Endothelial cell of umbilical vein (primary cell): ENCODE measurements at regions not wholly inside any gene's neighbourhood (a gene's known extent, or its start where the extent isn't known, plus 50 kb on each side); places are given as distances from the start of the nearest gene placed in this dataset.

Experiments used
- BruUV-seq: library from RNA; stranded (reverse); fragments of 400-500 nt; replicated peaks from 2 replicates; lab custom pipeline; 2021; lab: Mats Ljungman, UMichigan
- CTCF ChIA-PET: fragments of 300-600, 350-600 bp; sonication (Branson Sonifier 250); formaldehyde crosslinking; loops from one replicate; lab custom pipeline; 2021; ENCODE audit warnings: antibody characterized with exemption, inconsistent platforms; lab: Charles Lee
- POLR2A ChIA-PET: fragments of 300-600, 350-600 bp; sonication (Branson Sonifier 250); formaldehyde crosslinking; loops from one replicate; lab custom pipeline; 2021; ENCODE audit warnings: antibody characterized with exemption, inconsistent platforms; lab: Charles Lee
- DNase-seq: peaks from one replicate; pipeline ENCODE4 v3.0.0-alpha.2; 2011; ENCODE audit warnings: low read depth, low spot score
- FAIRE-seq: peaks from 2 replicates; lab custom pipeline; 2011; peaks lifted over from hg19 to GRCh38; lab: Jason Lieb, UNC
- H2AFZ ChIP-seq: 2 replicates; pipeline ENCODE4 v1.6.0; 2012; ENCODE audit warnings: low read depth, low read length, control low read depth, inconsistent platforms
- H3K27ac ChIP-seq: 2 replicates; pipeline ENCODE4 v1.5.1; 2011; ENCODE audit warnings: low read depth, mild to moderate bottlenecking, control low read depth, low read length, moderate library complexity; ENCODE audit not compliant: insufficient read depth
- H3K27me3 ChIP-seq, 2 experiments: 2 replicates each; pipeline versions ENCODE4 v1.6.0 to v1.6.1; 2011; ENCODE audit warnings: low read length in 2 of 2, mixed read lengths in 1 of 2; ENCODE audit not compliant: control insufficient read depth in 2 of 2, insufficient read depth in 2 of 2
- H3K36me3 ChIP-seq, 2 experiments: 2 replicates in 1 of 2; 3 replicates in 1 of 2; pipeline ENCODE4 v1.5.1; 2011; ENCODE audit warnings: low read length in 2 of 2, mild to moderate bottlenecking in 1 of 2, moderate library complexity in 1 of 2; ENCODE audit not compliant: control insufficient read depth in 2 of 2, insufficient read depth in 2 of 2; ENCODE audit errors: extremely low read depth in 1 of 2
- H3K4me1 ChIP-seq: 3 replicates; pipeline ENCODE4 v1.5.1; 2011; ENCODE audit warnings: mild to moderate bottlenecking, low read length; ENCODE audit not compliant: control insufficient read depth, insufficient read depth; ENCODE audit errors: extremely low read depth
- H3K4me2 ChIP-seq: 2 replicates; pipeline ENCODE4 v1.6.1; 2011; ENCODE audit warnings: low read length, control low read depth, mixed read lengths; ENCODE audit not compliant: insufficient read depth
- H3K4me3 ChIP-seq, 3 experiments: fragments of 200-600 bp in 1 of 3; sonication (generic), shearing (Covaris generic) in 1 of 3; replicated peaks in 1 of 3; 2 replicates each; pipeline ENCODE4 v1.5.1; 2011 to 2016; ENCODE audit warnings: control low read depth in 3 of 3, low read length in 3 of 3, mild to moderate bottlenecking in 2 of 3, inconsistent platforms in 1 of 3, low read depth in 1 of 3, moderate library complexity in 1 of 3; ENCODE audit not compliant: insufficient read depth in 1 of 3
- H3K79me2 ChIP-seq: 2 replicates; pipeline ENCODE4 v1.6.0; 2012; ENCODE audit warnings: low read length, inconsistent platforms; ENCODE audit not compliant: control insufficient read depth, insufficient read depth
- H3K9ac ChIP-seq: replicated peaks from 2 replicates; pipeline ENCODE3; 2011; ENCODE audit warnings: low read length, control low read depth; ENCODE audit not compliant: insufficient read depth; ENCODE audit errors: extremely low read depth
- H3K9me1 ChIP-seq: replicated peaks from 3 replicates; pipeline ENCODE4 v1.6.0; 2011; ENCODE audit warnings: mild to moderate bottlenecking, low read length; ENCODE audit not compliant: control insufficient read depth, insufficient read depth; ENCODE audit errors: extremely low read depth
- H3K9me3 ChIP-seq: replicated peaks from 2 replicates; pipeline ENCODE4 v1.5.1; 2012; ENCODE audit warnings: low read length, inconsistent platforms; ENCODE audit not compliant: control insufficient read depth, insufficient read depth
- H4K20me1 ChIP-seq: replicated peaks from 2 replicates; pipeline ENCODE3; 2011; ENCODE audit warnings: mild to moderate bottlenecking, low read length; ENCODE audit not compliant: control insufficient read depth, insufficient read depth; ENCODE audit errors: extremely low read depth
- EZH2 ChIP-seq: IDR thresholded peaks from 2 replicates; pipeline ENCODE4 v1.6.1; 2012; ENCODE audit warnings: borderline replicate concordance, low read depth, mild to moderate bottlenecking, moderate library complexity, low read length, inconsistent platforms; ENCODE audit not compliant: severe bottlenecking
- FOS ChIP-seq: IDR thresholded peaks from 2 replicates; pipeline ENCODE4 v1.6.1; 2011; ENCODE audit warnings: mild to moderate bottlenecking, low read length, moderate library complexity, borderline replicate concordance; ENCODE audit not compliant: insufficient read depth
- GATA2 ChIP-seq: IDR thresholded peaks from 2 replicates; pipeline ENCODE4 v1.7.0; 2011; ENCODE audit warnings: low read depth, mild to moderate bottlenecking, moderate library complexity, mixed read lengths, low read length; ENCODE audit not compliant: insufficient read length, insufficient read depth
- MYC ChIP-seq: IDR thresholded peaks from one replicate; pipeline ENCODE4 v1.6.1; 2011; ENCODE audit warnings: mild to moderate bottlenecking, low read depth, low read length
- POLR2A ChIP-seq: IDR thresholded peaks from 2 replicates; pipeline ENCODE4 v1.6.1; 2012; ENCODE audit warnings: low read depth, mild to moderate bottlenecking, control low read depth, low read length
- POLR2AphosphoS5 ChIP-seq: IDR thresholded peaks from 2 replicates; pipeline ENCODE4 v1.6.1; 2012; ENCODE audit warnings: low read depth, mild to moderate bottlenecking, control low read depth, low read length, moderate library complexity; ENCODE audit not compliant: insufficient read depth
- dilution Hi-C: fragments of 300-500 bp; cut with MboI; formaldehyde crosslinking; loops from one replicate; pipeline ENCODE4 v1.15.0; 2019; ENCODE audit warnings: low sequenced_read_pairs; ENCODE audit not compliant: extremely low pct_ligation_motif_present
- intact Hi-C: fragments of 100-400 bp; cut with micrococcal nuclease; formaldehyde crosslinking; loops from one replicate; pipeline ENCODE4 v1.10.0; 2022
- TF ChIP-seq, protein P1 (sequence below), 2 donors: IDR thresholded peaks; 1 replicate in 1 of 2; 2 replicates in 1 of 2; pipeline ENCODE4 v1.5.1; 2011; ENCODE audit warnings: low read length in 2 of 2, mild to moderate bottlenecking in 2 of 2, moderate library complexity in 2 of 2, control low read depth in 1 of 2, inconsistent platforms in 1 of 2, low read depth in 1 of 2; ENCODE audit not compliant: insufficient read depth in 1 of 2; ENCODE audit errors: extremely low read depth in 1 of 2

DNA sequence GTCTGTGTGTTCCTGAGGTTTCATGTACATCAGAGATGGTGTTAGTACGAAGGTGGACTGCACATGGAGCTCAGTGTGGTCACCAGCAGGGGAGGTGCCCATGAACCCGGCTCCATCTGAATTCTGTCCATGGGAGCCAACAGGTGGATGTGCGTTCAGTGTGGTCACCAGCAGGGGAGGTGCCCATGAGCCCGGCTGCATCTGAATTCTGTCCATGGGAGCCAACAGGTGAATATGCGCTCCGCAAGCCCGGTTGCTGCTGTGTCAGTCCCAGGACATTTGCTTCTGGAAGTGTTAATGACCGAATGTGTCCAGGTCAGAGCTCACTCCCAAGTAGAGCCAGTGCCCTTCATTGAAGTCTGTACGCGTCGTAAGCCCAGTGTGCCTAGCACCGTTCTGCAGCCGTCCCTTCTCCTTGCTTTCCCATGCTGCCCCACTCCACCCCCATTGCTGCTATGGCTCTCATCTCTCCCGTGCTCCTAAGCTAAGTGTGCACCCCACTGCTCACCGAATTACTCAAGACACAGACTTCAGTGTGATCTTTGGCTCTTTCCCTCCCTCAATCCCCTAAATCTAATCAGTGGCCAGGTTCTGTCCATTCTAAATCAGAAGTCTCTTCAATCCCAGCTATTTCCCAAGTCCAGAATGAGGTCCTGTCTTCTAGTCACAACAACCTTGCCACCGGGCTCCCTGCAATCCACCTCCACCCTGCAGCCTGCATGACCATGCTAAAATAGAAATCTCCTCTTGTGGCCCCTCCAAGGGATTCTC lies 352.4 kb downstream of the TCERG1L start:
- ChIA-PET POLR2A (no interaction called here), CTCF (no interaction called here)
- TF ChIP-seq, protein P1, sequence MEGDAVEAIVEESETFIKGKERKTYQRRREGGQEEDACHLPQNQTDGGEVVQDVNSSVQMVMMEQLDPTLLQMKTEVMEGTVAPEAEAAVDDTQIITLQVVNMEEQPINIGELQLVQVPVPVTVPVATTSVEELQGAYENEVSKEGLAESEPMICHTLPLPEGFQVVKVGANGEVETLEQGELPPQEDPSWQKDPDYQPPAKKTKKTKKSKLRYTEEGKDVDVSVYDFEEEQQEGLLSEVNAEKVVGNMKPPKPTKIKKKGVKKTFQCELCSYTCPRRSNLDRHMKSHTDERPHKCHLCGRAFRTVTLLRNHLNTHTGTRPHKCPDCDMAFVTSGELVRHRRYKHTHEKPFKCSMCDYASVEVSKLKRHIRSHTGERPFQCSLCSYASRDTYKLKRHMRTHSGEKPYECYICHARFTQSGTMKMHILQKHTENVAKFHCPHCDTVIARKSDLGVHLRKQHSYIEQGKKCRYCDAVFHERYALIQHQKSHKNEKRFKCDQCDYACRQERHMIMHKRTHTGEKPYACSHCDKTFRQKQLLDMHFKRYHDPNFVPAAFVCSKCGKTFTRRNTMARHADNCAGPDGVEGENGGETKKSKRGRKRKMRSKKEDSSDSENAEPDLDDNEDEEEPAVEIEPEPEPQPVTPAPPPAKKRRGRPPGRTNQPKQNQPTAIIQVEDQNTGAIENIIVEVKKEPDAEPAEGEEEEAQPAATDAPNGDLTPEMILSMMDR (IDR thresholded peaks at IDR 0.05; ENCODE audit: extremely low read depth in 1 of 2, insufficient read depth in 1 of 2, low read depth in 1 of 2, low read length in 2 of 2), result no peak
- TF ChIP-seq EZH2 (no peak), POLR2AphosphoS5 (no peak), FOS (no peak), GATA2 (no peak), POLR2A (no peak), MYC (no peak)
- H3K27ac ChIP-seq, result no peak overlapping the region
- no peak for FAIRE-seq
- no peaks in the 10 kb centered on the region for H3K27me3 ChIP-seq
- peaks cover 7% of the 10 kb centered on the region for H3K9me3 ChIP-seq
- no peaks in the 10 kb centered on the region for H3K9me1 ChIP-seq
- no peak for DNase-seq
- no peaks in the 10 kb centered on the region for H4K20me1 ChIP-seq
- H3K4me2 ChIP-seq, result no peak overlapping the region
- BruUV-seq, result no TSS peak
- H3K4me3 ChIP-seq, result no peak overlapping the region
- H3K79me2 ChIP-seq, result no peaks in the 10 kb centered on the region
- no peaks in the 10 kb centered on the region for H3K4me1 ChIP-seq
- H2AFZ ChIP-seq, result no peak overlapping the region
- intact Hi-C loops, result no loop called here
- no peak overlapping the region for H3K9ac ChIP-seq
- no peaks in the 10 kb centered on the region for H3K36me3 ChIP-seq
- dilution Hi-C loops, result no loop called here
